Ascending aorta (tissue), 2 donors: ENCODE measurements at regions not wholly inside any gene's neighbourhood (a gene's known extent, or its start where the extent isn't known, plus 50 kb on each side); places are given as distances from the start of the nearest gene placed in this dataset.

Source experiments
- DNase-seq, 2 donors: peaks; one replicate each; pipeline ENCODE4 v3.0.0-alpha.2; 2019; ENCODE audit warnings: low spot score in 2 of 2
- H3K27ac ChIP-seq, 2 donors: fragments of 200-600 bp; sonication (generic); one replicate each; pipeline ENCODE4 v1.5.1; 2016 to 2017; ENCODE audit warnings: mild to moderate bottlenecking in 1 of 2
- H3K27me3 ChIP-seq: fragments of 200-600 bp; sonication (generic); one replicate; pipeline ENCODE4 v1.5.1; 2017
- H3K36me3 ChIP-seq, 2 donors: fragments of 200-600 bp; sonication (generic); one replicate each; pipeline ENCODE4 v1.5.1; 2016
- H3K4me1 ChIP-seq, 2 donors: fragments of 200-600 bp; sonication (generic); one replicate each; pipeline ENCODE4 v1.5.1; 2016 to 2017; ENCODE audit warnings: mild to moderate bottlenecking in 1 of 2
- H3K4me3 ChIP-seq, 2 donors: fragments of 200-600 bp; sonication (generic); one replicate each; pipeline ENCODE4 v1.5.1; 2016 to 2017; ENCODE audit warnings: mild to moderate bottlenecking in 1 of 2
- H3K9me3 ChIP-seq, 2 donors: fragments of 200-600 bp; sonication (generic); one replicate each; pipeline ENCODE4 v1.5.1; 2016
- intact Hi-C: fragments of 100-400 bp; cut with DNase I; formaldehyde crosslinking; loops from one replicate; pipeline ENCODE4 v1.15.1; 2023
- TF ChIP-seq, protein P1 (sequence below), 3 experiments: fragments of 200-600 bp in 2 of 3; fragments of 450-650 bp in 1 of 3; sonication (generic) in 2 of 3; IDR thresholded peaks; one replicate each; pipeline ENCODE4 v1.5.1; 2016 to 2019; ENCODE audit warnings: antibody characterized with exemption in 3 of 3, mild to moderate bottlenecking in 1 of 3, moderate library complexity in 1 of 3

GRCh38 chr14:65195042-65195719, 92.9 kb upstream of the MAX start:
- Histone ChIP-seq H3K4me3 (no peak overlapping the region), H3K27me3 (no peaks in the 10 kb centered on the region), H3K9me3 (no peaks in the 10 kb centered on the region), H3K36me3 (no peaks in the 10 kb centered on the region), H3K4me1 (no peaks in the 10 kb centered on the region), H3K27ac (no peak overlapping the region)
- intact Hi-C loops, result no loop called here
- TF ChIP-seq, protein P1, sequence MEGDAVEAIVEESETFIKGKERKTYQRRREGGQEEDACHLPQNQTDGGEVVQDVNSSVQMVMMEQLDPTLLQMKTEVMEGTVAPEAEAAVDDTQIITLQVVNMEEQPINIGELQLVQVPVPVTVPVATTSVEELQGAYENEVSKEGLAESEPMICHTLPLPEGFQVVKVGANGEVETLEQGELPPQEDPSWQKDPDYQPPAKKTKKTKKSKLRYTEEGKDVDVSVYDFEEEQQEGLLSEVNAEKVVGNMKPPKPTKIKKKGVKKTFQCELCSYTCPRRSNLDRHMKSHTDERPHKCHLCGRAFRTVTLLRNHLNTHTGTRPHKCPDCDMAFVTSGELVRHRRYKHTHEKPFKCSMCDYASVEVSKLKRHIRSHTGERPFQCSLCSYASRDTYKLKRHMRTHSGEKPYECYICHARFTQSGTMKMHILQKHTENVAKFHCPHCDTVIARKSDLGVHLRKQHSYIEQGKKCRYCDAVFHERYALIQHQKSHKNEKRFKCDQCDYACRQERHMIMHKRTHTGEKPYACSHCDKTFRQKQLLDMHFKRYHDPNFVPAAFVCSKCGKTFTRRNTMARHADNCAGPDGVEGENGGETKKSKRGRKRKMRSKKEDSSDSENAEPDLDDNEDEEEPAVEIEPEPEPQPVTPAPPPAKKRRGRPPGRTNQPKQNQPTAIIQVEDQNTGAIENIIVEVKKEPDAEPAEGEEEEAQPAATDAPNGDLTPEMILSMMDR (IDR thresholded peaks at IDR 0.05), result no peak
- no peak for DNase-seq

DNA sequence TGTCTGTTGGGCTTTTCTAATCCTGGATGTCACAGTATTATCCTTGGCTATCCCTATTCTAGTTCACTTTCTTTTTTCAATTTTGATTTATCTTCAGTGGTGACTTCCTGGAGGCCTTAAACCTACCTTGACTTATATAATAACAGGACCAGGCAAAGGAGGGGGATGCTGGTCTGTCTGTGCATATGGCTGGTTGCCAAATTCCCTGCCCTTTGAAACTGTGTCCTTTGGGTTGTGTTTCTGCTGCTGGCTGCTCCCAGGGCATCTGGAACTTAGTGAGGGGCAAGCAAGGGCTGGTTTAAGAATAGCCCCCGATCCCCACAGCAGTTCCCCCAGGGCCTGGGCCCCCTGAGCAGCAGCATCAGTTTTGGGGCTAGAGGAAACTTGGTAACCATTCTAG, 96.0 kb upstream of the MAX start:
- TF ChIP-seq, protein P1 (IDR thresholded peaks at IDR 0.05), result no peak
- H3K27me3 ChIP-seq, result no peaks in the 10 kb centered on the region
- no peak overlapping the region for H3K4me3 ChIP-seq
- no peaks in the 10 kb centered on the region for H3K36me3 ChIP-seq
- H3K4me1 ChIP-seq, result no peaks in the 10 kb centered on the region
- no peak for DNase-seq
- no peak overlapping the region for H3K27ac ChIP-seq
- intact Hi-C loops, result no loop called here
- H3K9me3 ChIP-seq, result no peaks in the 10 kb centered on the region

GRCh38 chr14:65200454-65200853, 98.1 kb upstream of the MAX start:
- Histone ChIP-seq H3K27me3 (no peaks in the 10 kb centered on the region), H3K4me3 (no peak overlapping the region), H3K27ac (no peak overlapping the region), H3K36me3 (no peaks in the 10 kb centered on the region), H3K9me3 (no peaks in the 10 kb centered on the region), H3K4me1 (no peaks in the 10 kb centered on the region)
- intact Hi-C loops, result no loop called here
- TF ChIP-seq, protein P1 (IDR thresholded peaks at IDR 0.05), result no peak
- DNase-seq, result no peak

DNA sequence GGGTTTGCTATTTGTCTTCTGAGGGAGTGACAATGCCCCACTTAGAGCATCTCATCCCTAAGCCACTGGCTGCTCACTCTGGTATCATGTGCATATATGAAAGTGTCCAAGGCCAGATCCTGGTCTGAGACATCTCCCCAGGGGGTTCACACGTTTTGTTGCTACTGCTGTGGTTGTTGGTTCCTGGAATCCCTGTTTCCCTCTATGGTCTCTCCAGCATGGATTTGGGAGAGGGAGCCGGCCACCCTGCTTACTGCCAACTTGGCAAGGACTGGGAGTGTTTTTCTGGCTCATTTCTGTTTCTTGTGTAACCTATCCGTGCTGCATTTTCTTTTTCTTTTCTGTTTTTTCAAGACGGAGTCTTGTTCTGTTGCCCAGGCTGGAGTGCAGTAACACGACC, 101.3 kb upstream of the MAX start:
- Histone ChIP-seq H3K9me3 (no peaks in the 10 kb centered on the region), H3K4me1 (no peaks in the 10 kb centered on the region), H3K27ac (no peak overlapping the region), H3K27me3 (no peaks in the 10 kb centered on the region), H3K36me3 (no peaks in the 10 kb centered on the region), H3K4me3 (no peak overlapping the region)
- DNase-seq, result no peak
- TF ChIP-seq, protein P1 (IDR thresholded peaks at IDR 0.05), result no peak
- intact Hi-C loops, result no loop called here

DNA sequence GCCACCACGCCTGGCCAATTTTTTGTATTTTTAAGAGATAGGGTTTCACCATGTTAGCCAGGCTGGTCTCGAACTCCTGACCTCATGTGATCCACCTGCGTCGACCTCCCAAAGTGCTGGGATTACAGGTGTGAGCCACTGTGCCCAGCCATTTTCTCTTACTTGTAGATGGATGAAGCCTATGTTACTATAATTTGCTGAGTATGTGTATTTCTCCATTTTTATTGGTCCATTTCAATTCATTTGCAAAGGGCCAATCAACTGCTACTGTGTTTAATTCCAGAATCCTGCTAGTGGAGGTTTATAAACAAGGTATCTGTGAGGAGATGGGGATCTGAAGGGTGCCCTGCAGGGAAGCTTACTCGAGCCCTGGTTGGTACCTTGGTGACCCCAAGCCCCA, 101.7 kb upstream of the MAX start:
- Histone ChIP-seq H3K4me3 (no peak overlapping the region), H3K27ac (no peak overlapping the region), H3K27me3 (no peaks in the 10 kb centered on the region), H3K4me1 (no peaks in the 10 kb centered on the region), H3K36me3 (no peaks in the 10 kb centered on the region), H3K9me3 (no peaks in the 10 kb centered on the region)
- TF ChIP-seq, protein P1 (IDR thresholded peaks at IDR 0.05), result no peak
- intact Hi-C loops, result no loop called here
- no peak for DNase-seq

- no peak for DNase-seq
- TF ChIP-seq, protein P1 (IDR thresholded peaks at IDR 0.05), result no peak
- Histone ChIP-seq H3K9me3 (no peaks in the 10 kb centered on the region), H3K36me3 (no peaks in the 10 kb centered on the region), H3K4me1 (no peaks in the 10 kb centered on the region), H3K27ac (no peak overlapping the region), H3K27me3 (no peaks in the 10 kb centered on the region), H3K4me3 (no peak overlapping the region)
- intact Hi-C loops, result no loop called here
These were observed 103.7 kb upstream of the MAX start for GRCh38 chr14:65206078-65206447.
